NCI-H1417 treated with DMSO at 0.1 percent for 48 hours (cell line): ENCODE measurements at regions not wholly inside any gene's neighbourhood (a gene's known extent, or its start where the extent isn't known, plus 50 kb on each side); places are given as distances from the start of the nearest gene placed in this dataset.
"Not testable (repeated sequence)": the region's sequence is repeated elsewhere in the genome, so short reads cannot be mapped to it uniquely, and the experiment has no call there.

Experiments
- DNase-seq: peaks from one replicate; lab custom pipeline; 2025; lab: John Stamatoyannopoulos, UW

DNA sequence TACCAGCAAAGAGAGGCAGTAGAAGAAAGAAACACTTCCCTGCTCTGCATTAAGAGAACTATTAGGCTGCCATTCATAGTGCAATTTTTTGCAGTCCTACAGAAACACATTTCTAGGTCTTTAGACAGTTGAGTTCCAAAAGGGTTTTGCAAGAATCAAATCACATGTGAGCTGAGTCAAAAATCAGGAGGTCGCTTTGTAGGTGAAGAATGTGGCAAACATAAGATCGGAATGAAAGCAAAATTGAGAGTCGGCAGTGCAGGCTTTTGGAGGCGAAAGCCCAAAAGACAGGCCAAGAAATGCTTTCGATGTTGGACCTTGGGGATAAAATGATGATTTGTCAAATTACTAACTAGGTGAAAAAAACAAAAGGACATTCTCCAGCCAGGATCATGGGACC is 213.5 kb upstream of the NRIP1 start:
- DNase-seq: no peak

DNA sequence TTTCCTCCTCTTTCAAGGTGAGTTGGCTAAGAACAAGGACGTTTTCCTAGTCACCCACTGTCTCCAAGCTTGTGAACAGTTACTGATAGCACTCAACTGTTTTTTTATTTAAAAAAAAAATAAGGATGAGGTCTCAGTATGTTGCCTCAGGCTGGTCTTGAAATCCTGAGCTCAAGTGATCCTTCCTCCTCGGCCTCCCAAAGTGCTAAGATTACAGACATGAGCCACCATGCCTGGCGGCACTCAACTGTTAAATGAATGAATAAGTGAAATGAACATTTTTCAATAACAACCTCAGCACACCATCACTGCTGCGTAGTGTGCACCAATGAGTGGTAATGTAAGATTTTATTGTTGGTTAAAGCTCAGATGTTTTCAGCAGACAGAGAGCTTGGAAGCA is 214.1 kb upstream of the NRIP1 start:
- DNase-seq: no peak

DNA sequence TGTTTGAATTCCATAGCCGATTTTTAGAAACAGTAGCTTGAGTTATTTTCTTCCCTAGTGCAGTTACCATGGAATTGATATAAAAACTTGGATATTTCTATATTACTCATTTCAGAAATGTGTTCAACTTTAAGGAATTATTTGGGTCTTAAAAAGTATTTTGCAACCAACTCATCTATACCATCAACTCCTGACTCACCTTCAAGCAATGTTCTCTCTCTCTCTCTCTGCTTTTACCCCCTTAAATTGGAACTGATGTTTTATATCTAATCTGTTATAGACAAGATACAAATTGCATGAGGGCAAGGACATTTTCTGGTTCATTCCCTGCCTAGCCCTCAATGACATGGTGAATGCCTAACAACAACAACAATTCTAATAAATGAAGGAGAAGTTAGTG is 214.7 kb upstream of the NRIP1 start:
- DNase-seq: no peak

DNA sequence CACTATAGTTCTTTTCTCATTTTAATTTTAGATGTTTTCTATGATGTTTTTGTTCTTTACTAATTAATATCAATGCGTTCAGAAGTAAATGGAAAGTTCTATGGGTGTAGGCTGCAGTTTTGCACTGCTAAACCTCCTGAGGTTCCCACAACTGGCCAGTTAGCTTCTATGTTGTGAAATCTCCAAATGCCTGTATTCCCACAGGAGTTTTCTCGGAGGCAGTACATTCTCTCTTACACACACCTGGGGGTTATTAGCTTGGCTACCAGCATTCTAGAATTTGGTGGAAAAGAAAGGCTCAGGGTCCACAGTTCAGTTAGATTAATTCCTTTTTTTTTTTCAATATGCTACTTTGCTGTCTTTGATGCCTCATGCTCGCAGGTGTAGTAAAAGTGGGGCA is 216.9 kb upstream of the NRIP1 start:
- no peak for DNase-seq

DNA sequence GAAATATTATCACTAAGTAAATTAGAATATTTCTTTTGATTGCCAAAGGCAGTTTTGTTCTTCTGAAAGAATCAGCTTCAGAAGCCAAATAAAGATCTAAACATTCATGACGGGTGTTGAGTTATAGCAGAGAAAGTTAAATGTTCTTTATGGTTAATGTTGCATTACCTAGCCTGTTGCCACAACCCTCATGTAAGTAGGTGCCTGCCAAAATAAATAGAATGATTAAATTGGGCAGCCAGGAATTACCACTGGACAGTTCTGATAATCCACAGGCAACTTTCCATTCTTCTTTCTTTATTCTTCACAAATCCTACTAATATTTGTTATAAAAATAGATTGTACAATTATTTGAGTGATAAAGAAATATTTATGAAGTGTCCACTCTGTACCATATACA is 217.9 kb upstream of the NRIP1 start:
- no peak for DNase-seq

DNA sequence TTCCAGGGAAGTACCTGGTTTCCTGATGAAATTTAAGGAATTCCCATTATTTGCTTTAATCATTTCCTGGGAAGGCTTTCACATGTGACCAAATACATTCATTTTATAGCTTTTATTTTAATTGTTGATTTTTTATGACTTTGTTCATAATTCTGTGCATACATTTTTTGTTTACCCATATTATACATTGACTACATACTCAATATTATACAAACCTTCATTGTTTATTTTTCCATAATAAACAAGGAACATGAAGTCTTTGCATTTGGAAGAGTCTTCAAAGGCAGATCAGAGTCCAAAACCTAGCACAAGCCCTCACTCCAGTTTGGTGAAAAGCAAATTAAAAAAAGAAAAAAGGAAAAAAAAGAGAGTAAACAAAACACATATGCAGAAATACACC is 218.3 kb upstream of the NRIP1 start:
- no peak for DNase-seq

DNA sequence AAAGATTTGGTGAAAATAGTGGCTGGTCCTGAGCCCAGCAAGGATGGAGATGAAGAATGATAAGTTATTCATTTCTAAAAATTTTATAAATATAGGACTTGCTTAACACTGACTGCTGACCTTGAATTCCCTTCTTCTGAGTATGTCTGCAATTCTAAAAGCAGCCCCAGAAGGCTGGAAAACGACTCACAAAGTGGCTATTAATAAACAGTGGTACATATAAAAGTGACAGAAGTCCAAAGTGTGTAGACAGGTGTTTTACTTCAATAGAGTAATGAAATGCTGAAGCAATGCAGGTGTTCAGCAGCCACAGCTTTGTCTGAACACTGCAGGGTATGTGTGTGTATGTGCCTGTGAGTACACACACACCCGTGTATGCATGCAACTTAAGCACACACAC is 219.0 kb upstream of the NRIP1 start:
- no peak for DNase-seq

DNA sequence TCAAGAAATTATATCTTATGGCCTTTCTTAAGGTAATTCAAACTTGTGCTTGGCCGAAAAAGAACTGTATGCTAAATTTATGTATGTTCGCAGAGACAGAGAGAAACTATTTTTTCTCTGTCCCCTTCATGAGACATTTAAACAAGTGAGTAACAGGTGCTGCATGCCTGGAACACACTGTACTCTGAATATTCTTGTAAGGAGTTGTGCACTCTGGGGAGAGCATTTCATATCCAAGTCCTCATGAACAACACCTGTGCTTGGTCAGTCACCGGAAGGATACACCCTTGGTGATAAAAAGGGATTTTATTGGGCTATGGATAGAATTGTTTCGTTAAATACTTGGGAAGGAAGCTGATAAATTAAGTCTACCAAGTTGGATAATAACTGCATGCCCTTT is 220.8 kb upstream of the NRIP1 start:
- DNase-seq: no peak

DNA sequence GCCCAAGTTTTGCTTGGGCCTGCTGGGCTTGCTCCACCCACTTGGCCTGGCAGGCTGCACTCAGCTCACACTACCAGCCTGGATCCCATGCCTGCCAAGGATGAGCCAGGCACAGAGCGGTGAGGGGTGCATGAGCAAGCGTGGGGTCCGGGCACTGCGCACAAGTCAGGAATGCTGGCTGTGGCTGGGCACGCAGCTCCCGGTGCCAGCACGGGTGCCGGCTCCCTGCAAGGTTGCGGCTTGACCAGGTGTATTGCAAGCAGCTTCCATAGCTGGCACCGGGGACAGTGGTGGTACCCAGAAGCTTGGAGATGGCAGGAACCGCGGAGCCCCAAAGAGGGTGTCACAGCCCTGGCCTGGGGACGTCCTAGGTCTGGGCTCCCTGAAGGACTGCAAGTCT is 224.4 kb upstream of the NRIP1 start:
- DNase-seq: no peak

DNA sequence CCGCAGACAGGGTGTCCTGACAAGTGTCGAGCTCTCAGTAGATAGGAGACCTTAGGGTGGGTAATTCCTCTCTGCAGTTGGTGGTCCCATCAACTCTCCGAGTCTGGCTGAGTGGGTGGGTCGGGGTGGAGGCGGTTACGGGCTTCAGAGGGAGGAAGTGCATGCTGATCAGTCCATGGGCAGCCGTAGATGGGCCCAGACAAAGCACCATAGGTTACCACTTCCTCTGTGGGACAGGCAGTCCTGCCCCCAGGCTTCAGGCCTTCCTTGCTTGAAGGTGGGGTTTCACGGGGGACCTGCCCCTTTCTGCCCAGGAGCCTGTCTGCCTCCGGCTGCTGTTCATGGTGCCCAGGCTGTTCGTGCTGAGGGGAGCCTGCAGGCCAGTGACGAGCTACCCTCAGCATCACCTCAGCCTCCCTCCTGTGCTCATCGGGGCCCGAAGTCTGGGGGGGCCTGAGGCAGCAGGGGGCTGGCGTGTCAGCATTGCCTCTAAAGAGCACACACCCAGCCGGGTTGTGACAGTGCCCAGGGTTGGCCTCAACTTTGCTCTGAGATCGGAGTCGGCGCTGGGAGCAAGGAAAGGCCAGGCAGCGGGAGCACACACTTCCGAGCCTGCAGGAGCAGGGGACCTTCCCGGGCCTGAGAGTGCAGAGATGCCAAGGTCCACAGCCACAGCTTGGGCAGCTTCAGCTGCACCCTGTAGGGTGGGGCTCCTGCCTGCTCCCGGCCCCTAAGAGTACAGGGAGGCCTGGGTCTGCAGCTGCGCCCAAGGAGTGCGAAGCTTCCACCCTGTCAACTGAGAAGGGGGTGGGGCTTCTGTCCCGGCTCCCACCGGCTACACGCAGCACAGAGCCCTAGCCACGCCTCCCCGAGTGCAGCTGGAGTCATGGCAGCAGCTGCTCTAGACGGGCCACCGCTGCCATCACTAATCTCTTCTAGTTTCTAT is 225.4 kb upstream of the NRIP1 start:
- no peak for DNase-seq

DNA sequence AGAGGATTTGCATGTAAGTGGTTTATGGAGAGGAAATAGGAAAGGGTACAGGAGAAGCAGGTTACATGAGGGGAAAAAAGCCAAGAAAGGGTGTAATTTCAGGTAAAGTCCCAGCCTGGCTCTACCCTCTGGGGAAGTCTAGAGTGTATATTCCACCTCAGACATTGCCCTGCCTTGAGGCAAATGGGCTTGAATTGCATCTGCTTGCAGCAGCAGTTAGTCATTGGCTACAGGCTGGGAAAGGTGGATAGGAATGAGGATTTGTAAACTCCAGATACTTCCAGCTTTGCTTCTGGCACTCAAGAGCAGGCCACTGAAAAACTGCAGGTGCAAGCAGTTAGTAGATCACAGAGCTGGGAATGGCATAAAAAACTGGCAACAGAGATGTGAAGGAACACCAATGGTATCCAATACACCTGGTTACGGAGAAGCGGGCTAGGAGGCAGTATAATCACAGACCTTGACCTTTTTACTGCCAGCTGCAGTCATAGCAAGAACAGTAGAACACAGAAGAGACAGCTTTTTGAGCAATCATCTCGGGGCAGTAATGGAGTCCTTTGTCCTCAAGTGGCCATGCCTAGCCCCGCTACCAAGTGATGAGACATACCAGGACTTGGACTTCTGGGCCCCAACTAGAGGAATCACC is 226.9 kb upstream of the NRIP1 start:
- no peak for DNase-seq

DNA sequence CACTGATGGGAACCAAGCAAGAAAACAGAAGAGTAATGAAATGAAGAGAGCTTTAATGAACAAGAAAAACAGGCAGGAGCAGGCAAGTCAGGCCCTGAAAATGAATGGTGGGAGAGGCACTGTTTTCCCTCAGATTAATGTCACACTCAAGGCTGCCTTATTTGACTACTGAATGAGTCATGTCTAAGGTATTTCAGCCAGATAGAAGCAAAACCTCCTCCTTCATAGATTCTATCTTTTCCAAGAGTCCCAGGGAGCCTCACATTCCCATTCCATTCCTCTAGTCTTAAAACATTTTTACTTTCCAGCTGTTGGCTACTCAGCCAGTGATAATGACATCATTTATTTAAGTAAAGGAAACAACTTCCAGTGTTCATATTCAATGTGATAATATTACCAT is 228.4 kb upstream of the NRIP1 start:
- DNase-seq: no peak

DNA sequence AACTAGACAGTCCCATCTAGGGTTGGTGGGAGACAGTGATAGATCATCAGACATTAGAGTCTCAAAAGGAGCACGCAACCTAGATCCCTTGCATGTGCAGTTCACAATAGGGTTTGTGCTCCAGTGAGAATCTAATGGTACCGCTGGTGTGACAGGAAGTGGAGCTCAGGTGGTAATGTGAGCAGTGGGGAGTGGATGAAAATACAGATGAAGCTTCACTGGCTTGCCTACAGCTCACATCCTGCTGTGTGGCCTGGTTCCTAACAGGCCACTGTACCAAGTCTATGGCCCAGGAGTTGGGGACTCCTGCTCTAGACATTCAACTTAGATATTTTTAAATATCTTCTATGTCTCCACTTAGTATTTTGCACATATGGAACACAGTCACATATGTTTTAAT is 231.1 kb upstream of the NRIP1 start:
- no peak for DNase-seq

DNA sequence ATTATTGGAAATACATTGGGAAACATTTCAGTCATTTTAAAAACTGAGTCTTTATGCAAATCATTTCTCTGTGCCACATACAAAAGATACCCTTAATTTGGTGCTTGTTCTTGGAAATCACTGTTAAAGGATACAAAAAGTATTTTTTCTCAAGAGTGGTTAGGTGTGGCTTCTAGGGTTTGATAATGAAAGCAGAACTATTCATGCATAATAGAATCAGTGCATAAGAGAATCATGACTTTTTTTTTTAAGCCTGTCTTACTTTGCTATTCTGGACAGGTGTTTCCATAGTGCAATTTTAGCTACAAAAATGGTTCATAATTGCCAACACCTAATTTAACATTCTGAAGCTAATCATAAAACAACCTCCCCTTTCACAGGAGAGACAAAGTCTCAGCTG is 233.0 kb upstream of the NRIP1 start:
- no peak for DNase-seq

DNA sequence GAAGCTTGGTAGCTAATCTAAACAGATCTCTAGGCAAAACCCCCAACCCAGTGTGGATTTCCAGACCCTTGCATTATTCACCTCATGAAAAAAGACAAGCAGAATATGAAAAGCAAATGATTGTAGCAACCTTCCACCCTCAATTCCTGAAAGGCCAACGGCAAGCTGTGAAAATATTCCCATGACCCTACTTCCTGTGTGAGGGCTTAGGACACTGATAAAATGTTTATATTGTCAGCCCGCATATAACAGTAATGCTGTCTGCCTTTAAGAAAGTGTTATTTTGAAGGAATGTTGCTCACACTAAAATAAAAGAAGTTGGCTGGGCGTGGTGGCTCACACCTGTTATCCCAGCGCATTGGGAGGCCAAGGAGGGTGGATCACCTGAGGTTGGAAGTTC is 233.5 kb upstream of the NRIP1 start:
- no peak for DNase-seq

DNA sequence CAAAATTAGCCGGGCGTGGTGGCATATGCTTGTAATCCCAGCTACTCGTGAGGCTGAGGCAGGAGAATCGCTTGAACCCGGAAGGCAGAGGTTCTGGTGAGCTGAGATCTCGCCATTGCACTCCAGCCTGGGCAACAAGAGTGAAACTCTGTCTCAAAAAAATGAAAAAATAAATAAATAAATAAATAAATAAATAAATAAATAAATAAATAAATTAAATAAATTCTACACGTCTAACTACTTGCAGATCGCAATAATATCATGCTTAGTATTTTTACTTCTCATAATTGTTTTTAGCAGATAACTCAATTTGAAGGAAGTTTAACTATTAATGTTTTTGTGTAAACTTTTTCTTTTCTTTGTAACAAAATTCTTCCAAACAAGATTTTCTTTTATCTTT is 234.0 kb upstream of the NRIP1 start:
- not testable (repeated sequence) for DNase-seq

DNA sequence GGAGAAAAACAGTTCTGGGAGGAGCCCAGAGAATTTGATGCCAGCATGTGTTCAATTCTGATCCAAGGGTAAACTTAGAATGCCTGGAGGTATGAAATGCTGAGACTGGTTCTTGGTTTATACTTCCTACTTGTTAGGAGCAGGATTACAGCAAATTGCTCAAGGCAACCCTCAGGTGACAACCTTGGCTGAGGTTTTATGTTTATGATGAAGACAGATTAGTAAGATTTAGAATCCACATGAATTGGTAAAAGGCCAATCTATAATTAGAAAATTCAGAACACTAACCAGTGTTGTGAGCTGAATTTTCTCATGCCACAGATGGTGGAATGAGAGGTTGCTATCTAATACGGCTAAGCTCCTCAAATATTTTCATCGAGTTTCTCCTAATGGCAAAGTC is 235.3 kb upstream of the NRIP1 start:
- no peak for DNase-seq

DNA sequence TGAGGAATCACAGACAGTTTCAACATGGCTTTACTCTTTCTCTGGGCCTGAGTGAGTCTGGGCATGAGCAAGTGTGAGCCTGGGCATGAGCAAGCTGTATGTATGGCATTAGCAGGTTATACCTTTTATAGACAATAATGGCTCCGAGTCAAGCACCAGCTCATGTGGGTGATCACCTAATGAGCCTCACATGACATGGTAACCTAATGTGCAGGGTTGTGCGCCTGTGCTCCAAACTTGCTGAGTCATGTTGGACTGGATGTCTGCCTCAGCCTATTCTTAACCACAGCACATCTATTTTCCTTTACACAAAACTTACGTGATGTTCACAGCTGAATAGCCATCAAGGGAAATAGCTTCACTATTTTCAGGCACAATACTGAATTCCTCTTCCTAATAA is 236.2 kb upstream of the NRIP1 start:
- DNase-seq: no peak

DNA sequence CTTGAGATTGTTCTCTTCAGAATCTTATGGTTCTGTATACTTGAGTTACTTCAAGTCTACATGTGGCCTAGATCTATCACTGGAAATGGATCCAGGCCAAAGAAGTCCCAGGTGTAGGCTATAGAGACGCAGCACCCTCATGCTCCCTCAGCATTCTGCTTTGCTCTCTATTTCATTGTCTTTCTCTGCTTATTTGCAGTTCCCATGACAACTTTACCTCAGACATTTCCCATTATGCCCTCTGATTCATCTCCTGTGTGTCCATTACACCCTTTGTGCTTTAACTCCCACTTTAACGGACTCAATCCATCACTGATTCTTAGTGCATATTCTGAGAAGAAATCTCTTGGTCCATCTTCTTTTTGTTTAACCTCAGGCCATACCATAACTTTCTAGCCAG is 236.9 kb upstream of the NRIP1 start:
- DNase-seq: no peak

DNA sequence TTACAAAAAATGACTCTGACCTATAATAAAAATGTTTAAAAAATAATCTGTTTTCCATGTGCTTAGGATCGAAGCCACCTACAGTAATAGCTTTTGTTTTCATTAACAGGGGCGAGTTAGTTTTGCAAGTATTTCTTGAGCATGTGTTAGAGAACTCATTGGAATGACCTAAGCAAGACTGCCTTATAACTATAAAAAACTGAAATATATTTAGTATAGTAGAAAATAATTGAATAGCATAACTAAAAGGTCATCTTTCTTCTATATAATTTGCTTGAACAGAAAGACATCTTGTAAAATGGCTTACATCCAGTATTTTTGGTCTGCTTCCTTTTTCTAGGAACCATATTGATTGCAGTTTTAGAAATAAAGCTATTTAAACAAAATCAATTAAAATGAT is 241.5 kb upstream of the NRIP1 start:
- DNase-seq: no peak

DNA sequence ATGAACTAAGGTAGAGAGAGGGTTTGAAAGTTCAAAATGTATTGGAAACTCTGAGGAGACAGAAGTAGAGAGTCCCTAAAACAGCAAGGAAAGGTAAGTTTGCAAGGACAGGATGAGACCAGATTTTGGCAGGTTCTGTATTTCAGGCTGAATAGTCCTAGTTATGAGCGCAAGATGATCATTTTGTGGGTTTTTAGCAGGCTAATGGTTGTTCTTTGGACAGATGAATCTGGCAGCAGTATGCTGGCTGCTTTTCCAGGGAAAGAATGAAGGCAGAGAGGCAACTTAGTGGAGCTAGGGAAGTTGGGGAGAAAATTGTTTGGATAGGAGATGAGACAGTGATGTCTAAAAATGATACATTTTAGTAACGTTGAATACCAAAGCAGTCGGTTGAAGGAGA is 243.5 kb upstream of the NRIP1 start:
- no peak for DNase-seq

DNA sequence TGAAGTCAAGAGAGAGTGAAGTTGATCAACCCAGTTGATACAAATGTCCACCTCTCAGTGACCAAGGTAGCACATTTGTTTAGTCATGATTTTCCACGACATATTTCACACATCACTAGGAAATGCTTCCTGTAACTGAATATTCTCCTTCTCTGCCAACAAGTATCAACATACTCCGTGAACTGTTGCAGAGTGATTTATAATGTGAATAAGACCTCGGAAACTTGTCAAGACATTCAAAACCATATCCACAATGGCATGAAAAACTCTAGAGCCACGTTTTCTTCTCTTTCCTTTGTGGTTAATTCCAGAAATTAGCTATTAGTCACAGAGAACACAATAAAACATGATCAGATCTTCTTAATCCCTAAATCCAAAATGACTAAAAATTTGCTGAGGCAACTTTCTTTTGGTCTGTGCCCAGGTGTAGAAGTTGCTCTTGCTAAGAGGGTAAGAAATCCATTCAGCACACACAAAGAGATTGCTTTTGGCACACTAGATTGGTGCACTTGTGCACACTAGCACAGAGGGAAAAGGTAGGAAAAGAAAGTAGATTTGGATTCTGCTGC is 244.3 kb upstream of the NRIP1 start:
- no peak for DNase-seq

DNA sequence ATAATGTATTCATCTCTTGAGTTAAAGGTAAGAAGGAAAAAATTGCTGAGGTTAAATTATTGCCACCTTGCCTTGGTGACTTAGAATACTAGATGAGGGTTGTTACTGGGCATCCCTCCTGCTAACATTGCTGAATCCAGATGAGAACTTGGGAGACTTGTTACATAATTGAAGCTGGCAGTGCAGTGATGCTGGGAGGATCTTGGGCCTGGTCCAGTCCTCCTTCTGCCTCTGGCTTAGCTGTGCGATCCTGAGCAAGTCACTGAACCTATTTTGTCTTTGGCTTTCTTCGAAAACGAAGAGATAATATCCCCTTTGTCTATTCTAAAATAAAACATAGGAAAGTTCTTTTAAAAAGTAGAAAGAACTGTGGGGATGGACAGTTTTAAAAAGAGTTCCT is 244.9 kb upstream of the NRIP1 start:
- no peak for DNase-seq
